ENCODE measurements at regions not wholly inside any gene's neighbourhood (a gene's known extent, or its start where the extent isn't known, plus 50 kb on each side); places are given as distances from the start of the nearest gene placed in this dataset.
A peak's percentile ranks its signal among the peaks of the same experiment; 100 is the strongest.

DNA sequence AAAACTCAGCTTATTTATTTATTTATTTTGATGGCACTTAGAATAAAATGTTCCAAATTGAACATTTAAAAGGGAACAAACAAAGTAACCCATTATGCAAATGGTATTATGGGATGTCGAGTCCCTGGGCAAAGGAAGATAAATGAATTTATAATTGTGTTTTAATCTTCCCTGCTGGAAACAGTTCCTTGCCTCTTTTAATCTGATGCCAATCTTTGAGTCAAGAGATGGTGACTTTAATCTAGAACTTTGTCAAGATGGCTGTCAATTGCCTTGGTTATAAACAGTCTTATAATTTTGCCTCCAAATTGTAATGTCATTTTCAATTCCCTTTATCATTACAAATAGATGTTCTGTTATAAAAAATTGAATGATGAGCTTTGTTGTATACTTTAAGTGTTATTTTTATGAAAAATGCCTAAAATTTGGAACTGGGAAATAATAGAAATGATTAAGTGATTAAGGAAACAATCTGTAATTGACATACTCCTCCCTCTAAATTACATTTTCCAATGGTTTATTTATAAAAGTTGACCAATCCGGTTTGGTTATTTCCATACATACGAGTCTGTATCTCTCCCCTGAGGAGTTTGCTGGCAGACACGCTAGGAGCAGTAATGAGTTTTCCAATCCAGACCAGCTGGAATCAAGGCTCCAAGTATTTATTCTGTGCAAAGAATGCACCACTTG is 134.9 kb upstream of the FRMD6 start:
- no peak for DNase-seq

DNA sequence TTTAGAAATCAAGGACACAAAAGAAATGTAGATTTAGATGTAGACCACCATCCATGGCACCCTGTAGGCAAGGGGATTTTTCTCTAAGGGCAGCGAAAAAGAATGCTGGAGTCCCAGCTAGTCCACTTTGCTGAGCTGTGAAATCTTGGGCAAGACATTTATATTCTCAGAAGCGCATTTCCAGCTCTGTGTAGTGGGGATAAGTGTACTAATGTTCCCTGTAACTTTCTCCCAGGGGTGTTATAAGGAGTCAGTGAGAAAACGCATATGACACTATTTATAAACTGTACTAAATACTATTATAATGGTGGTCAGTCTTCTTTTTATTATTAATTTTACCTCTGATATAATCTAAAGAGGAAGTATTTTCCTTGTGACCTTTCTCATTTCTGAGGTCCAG is 133.4 kb upstream of the FRMD6 start:
- DNase-seq = no peak

- no peak for DNase-seq
These were observed 133.0 kb upstream of the FRMD6 start for GRCh38 chr14:51518711-51519110.

GRCh38 chr14:51520087-51520486 is 131.6 kb upstream of the FRMD6 start:
- DNase-seq = peak; percentile 77

DNA sequence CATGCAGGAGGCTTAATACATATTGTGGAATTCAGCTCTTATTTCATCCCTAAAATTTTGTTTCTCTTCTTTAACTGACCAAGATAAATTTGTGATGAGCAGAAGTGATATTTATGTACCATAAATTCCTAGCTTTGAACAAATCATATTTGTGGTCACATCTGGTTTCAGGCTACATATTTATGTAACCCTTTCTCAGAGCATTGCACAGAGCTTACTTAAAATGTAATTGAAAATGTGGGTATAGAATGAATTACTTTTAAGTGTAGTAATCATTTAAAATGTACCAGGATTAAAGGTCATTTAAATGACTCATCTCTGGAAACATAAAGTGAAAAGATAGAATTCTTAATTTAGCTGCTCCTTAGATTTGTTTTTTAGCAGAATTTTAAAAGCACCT is 129.9 kb upstream of the FRMD6 start:
- peak; percentile 96 for DNase-seq

DNA sequence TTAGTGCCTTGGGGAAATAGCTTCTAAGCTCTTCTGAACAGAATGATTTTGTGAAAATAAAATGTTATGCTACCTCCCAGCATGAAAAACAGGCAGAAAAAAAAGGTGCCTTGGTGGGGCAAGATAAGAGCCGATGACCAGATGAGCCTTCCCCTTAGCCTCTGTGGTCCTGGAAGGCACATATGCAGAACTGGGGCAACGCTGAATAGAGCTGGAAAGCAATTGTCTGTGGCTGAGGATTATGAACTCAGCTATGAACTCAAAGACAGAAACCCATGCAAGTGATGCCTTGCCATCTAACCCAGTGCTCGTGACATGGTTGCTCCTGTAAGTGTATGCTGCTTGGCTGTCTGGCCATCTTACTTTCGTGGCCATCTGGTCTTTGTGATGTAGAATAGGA is 128.5 kb upstream of the FRMD6 start:
- DNase-seq = no peak

DNA sequence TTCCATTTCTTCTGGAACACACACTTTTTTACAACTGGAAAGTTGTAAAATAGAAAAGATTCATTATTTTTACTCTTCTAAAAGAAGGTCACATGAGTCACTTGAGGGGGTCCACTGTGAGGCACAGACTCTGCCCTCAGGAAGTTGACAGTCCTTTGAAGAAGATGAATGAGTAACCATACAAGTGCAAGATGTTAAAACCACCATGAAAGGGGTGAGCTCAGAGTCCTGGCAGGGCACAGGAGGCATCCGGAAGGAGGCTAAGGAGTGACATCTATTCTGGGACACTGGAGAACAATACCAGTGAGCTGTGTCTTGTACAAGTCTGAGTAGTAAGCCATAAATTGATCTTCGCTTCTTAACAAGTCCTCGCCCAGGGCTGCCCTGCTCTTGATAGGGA is 126.0 kb upstream of the FRMD6 start:
- no peak for DNase-seq

DNA sequence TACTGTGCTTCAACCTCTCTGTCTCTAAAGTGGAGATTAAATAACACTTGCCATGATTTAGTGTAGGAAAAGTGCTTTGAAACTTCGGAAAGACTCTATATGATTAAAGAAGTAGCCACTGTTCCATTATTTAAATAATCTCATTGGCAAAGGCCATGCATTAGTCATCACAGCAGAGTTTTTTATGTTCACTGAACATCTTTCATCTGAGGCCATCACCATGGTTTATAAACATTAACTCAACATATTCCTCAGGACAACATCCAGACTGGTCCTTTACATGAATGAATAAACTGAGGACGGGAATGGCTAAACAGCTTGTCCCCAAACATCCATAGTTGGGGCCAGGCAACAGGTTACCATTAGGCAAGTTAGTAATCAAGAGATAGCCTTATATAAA is 124.6 kb upstream of the FRMD6 start:
- peak; percentile 75 for DNase-seq

DNA sequence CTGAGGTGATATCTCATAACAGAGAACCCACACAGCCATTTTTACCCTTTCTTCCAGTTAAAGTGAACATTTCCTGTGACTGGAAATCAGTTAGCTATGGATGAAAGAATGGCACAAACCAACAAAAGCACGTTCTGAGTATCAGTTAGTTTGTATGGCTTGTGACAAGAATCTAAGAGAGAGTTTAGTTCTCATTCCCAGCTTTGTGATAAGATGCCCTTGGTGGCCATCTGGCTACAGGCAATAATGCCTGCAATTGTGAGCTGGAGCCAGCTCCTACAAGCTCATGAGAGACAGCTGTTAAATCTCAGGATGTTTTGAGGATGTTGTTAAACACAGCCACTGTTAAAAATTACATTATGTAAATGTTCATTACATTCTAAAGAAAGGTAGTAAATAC is 122.0 kb upstream of the FRMD6 start:
- no peak for DNase-seq

DNA sequence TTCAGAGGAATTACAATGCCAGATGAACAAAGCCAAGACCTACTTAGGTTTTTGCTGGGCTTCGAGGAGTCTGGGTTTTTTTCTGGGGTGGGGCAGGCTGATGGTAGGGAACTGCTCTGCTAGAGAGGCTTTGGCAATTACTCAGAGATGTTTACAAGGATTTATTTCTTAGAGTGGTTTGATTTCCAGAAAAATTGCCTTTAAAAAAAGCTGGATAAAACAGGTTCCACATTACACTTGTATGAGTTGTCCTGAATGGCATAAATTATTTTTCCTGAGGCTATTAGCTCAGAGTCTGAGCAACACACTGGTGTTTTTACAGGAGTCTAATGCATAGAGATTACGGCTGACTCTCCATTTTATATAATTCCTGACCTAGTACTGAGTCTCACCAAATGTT is 118.5 kb upstream of the FRMD6 start:
- peak; percentile 93 for DNase-seq

GRCh38 chr14:51533872-51534553 is 117.7 kb upstream of the FRMD6 start:
- no peak for DNase-seq

GRCh38 chr14:51534610-51535011 is 117.1 kb upstream of the FRMD6 start:
- no peak for DNase-seq

DNA sequence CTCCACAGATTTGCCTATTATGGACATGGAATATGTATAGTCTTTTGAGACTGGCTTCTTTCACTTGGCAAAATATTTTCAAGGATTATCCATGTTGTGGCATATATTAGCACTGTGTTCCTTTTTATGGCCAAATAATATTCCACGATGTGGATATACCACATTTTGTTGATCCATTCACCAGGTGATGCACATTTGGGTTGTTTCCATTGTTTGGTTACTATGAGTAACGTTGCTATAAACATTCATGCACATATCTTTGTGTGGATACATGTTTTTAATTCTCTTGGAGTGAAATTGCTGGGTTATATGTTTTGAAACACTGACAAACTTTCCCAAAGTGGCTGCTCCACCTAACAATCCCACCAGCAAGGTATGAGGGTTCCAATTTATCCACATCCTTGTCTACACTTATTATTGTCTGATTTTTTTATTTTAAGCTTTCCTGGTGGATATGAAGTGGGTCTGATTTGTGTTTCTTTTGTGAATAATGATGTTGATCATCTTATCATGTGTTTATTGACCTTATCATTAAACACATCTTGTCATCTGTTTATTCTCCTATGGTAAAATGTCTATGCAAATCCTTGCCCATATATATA is 116.2 kb upstream of the FRMD6 start:
- DNase-seq = no peak

DNA sequence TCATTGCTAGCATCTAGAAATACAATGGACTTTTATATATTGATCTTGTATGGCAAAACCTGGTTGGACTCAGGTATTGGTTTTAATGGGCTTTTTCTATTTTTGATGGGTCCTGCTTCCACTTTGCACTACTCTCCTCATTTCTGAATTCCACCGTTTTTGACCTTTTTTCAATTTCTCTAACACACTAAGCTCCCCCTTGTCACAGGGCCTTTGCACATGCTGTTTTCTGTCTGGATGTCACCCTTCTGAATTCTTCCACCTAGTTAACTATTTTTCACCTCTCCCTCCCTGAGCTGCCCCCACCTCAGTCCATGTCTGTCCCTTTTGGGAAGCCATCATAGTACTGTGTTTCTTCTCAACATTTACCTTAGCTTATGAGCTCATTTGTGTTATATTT is 112.7 kb upstream of the FRMD6 start:
- DNase-seq = no peak

DNA sequence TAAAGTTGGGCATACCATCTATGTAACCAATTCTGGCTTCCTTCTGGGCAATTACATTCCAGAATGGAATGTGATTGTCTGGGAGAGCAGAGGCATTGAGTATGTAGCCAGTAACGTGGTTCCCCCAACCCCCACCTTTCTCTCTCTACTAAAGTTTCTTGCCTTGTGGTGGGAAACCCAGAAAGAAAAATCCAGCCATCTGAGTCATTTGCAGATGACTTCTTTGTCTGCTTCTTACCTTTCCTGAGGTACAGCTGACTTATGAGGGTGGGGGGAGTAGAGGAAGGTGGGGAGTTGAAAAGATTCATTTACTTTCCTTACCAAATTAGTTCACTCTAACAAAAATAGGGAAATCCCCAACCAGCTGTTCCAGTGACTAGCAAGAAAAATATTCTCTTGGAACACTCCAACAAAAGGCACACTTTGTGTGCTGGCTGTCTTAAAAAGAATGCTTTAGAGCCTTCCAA is 112.1 kb upstream of the FRMD6 start:
- DNase-seq = peak; percentile 97

DNA sequence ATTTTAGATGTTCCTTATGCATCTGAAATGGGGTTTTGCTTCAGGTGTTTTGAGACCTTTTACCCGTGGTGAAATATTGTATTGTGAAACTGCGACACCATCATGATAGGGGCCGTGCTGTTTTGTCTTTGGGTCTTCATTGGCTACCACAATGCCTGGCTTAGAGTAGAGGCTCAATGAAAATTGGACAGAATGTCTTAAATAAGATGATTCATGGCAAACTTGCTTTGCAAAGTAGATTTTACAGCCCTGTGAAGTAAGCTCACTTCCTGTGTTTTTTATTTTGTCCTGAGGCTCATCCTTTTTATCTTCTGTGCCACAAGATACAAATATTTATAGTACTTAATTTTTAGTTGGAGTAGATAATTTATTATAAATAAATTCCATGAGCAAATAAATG is 111.3 kb upstream of the FRMD6 start:
- DNase-seq = peak; percentile 66

DNA sequence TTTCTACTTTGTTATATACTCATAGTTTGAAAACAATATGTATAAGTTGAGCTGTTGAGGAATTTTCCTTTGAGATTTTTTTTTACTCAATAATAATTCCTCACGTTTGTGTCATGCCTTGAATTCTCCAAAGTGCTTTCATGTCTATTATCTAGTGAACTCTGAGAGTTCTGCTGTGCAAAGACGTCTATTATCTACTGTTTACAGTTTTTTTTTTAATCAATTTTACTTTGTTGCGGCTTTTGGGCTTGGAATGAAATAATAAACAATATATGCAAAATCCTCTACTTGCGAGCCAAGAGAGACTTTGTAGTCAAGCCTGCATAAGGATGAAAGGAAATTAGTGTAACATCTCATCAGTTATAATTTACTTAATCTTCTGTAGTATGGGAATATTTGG is 107.2 kb upstream of the FRMD6 start:
- no peak for DNase-seq

- DNase-seq = no peak
These were observed 106.8 kb upstream of the FRMD6 start for GRCh38 chr14:51544901-51545300.

GRCh38 chr14:51545396-51545795 is 106.3 kb upstream of the FRMD6 start:
- no peak for DNase-seq

GRCh38 chr14:51546099-51546498 is 105.6 kb upstream of the FRMD6 start:
- DNase-seq = no peak

DNA sequence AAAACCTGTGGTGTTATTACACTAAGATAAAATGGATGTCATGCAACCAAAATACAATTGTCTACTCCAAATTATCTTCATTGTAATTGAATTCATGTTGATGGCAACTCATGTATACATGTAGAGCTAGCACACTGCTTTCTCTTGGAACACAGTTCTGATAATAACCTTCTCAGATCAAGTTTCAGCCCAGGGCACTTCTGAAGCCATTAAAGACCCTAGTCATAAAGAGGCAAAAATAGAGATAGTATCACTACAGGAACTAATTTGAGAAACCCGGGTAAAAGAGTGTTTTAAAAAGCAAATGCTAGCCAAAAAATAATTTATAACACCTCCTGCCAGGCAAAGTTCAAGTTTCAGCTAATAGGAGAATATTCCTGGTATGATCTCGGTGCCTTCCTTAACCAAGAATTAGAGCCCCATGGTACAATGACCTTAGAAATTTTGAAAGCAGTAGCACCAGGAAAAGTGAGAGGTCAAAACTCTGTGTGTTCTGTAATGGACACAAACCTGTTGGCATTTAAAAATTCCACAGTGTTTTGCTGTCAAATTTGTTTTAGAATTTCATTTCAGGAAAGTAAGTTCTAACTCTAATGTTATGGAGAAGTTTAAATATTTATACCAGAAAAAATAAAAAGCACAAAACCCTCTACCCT is 105.0 kb upstream of the FRMD6 start:
- DNase-seq = no peak

DNA sequence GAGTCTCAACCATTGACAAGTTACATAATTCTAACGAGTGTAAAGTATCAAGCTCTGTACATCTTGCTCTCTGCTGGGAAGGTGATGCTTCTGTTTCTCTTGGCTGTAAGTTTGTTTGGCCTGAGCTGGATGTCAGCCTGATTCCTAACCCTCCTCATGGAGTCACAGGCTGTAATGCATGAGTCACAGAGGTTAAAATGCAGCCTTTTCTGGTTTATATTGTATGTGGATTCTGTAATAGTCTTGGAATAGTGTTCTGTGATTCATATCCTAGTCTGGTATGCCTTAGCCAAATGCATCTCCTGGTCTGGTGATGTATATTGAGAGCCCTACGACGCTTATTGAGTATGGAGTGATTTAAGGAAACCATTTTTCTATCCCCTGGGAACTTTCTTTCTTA is 104.5 kb upstream of the FRMD6 start:
- peak; percentile 100 for DNase-seq

DNA sequence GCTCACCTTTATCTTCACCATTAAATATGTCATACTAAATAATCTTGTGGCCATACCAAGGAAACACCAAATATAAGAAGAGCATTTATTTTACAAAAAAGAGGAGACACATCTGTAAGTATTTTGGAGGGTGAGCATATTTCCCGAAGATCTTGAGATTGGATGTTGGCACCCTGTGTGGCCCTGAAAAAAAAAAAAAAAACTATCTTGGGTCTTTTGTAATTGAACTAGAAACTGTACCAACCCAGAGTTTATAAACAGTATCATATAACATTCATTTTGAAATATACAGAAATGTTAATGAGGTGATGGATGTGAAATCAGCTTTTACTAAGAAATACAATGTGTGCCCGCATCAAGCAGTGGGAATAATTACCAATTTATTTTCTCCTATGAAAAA is 104.0 kb upstream of the FRMD6 start:
- DNase-seq = no peak

DNA sequence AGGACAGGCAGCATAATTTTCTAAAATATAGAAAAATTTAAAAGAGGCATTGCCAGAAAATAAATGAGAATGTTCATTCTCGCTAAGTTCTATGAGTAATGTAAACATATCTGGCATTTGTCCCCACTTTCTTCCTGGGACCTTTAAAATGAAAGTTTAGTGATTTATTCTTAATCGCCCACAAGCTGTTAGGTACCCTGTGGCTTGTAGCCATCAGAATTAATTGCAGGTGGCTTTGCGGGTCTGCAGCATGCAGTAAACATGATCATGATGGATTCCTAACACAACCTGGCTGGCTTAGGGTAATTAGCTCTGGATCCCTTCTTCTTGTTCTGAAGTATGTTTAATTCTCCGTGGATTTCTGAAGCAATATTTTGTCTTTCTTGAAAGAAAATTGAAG is 103.5 kb upstream of the FRMD6 start:
- DNase-seq = no peak
